ENCODE measurements at regions not wholly inside any gene's neighbourhood (a gene's known extent, or its start where the extent isn't known, plus 50 kb on each side); places are given as distances from the start of the nearest gene placed in this dataset.

GRCh38 chr2:176514805-176515500 lies 245.7 kb downstream of the MTX2 start:
- H3K27me3 ChIP-seq (ENCODE audit: insufficient read depth, low read depth, severe bottlenecking) = peaks cover 21% of the 10 kb centered on the region
- H3K4me3 ChIP-seq (ENCODE audit: low read depth, low read length) = no peak overlapping the region
- H3K27ac ChIP-seq = no peak overlapping the region
- DNase-seq = no peak
- no peaks in the 10 kb centered on the region for H3K9me3 ChIP-seq (ENCODE audit: severe bottlenecking)
- H3K36me3 ChIP-seq = no peaks in the 10 kb centered on the region
- no peak for TF ChIP-seq CTCF (IDR thresholded peaks at IDR 0.05; ENCODE audit: low read depth, low read length)

- DNase-seq = no peak
- Histone ChIP-seq H3K27me3 (ENCODE audit: insufficient read depth, low read depth, severe bottlenecking) (peaks cover 21% of the 10 kb centered on the region), H3K36me3 (no peaks in the 10 kb centered on the region), H3K27ac (no peak overlapping the region), H3K4me3 (ENCODE audit: low read depth, low read length) (no peak overlapping the region), H3K9me3 (ENCODE audit: severe bottlenecking) (no peaks in the 10 kb centered on the region)
- TF ChIP-seq CTCF (IDR thresholded peaks at IDR 0.05; ENCODE audit: low read depth, low read length) = no peak
These were observed 246.9 kb downstream of the MTX2 start for GRCh38 chr2:176516051-176516602.

DNA sequence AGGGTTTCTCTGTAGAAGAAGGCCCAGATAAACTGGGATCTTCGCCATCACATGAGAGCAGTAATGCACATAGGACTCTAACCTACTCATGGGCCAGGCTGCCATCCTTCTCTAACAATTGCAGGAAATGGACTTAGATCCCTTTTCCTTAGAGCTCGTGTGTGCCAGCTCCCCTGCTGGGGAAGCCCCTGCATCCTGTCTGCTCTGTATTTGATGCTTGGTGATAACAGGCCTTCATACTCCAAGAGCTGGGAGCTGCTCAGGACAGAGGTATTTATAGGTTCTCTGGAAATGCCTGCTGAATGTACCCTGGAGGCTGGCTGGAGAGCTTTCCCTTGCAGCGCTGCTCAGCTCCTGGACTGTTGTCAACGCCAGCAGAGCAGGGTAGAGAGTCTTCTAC lies 249.6 kb downstream of the MTX2 start:
- Histone ChIP-seq H3K27ac (no peak overlapping the region), H3K27me3 (ENCODE audit: insufficient read depth, low read depth, severe bottlenecking) (peaks cover 25% of the 10 kb centered on the region), H3K36me3 (no peaks in the 10 kb centered on the region), H3K9me3 (ENCODE audit: severe bottlenecking) (no peaks in the 10 kb centered on the region), H3K4me3 (ENCODE audit: low read depth, low read length) (no peak overlapping the region)
- no peak for DNase-seq
- TF ChIP-seq CTCF (IDR thresholded peaks at IDR 0.05; ENCODE audit: low read depth, low read length) = no peak

GRCh38 chr2:176521878-176522670 lies 252.8 kb downstream of the MTX2 start:
- no peak overlapping the region for H3K27ac ChIP-seq
- H3K4me3 ChIP-seq (ENCODE audit: low read depth, low read length) = no peak overlapping the region
- H3K27me3 ChIP-seq (ENCODE audit: insufficient read depth, low read depth, severe bottlenecking) = peaks cover 43% of the 10 kb centered on the region
- TF ChIP-seq CTCF (IDR thresholded peaks at IDR 0.05; ENCODE audit: low read depth, low read length) = no peak
- no peak for DNase-seq
- H3K36me3 ChIP-seq = no peaks in the 10 kb centered on the region
- no peaks in the 10 kb centered on the region for H3K9me3 ChIP-seq (ENCODE audit: severe bottlenecking)

GRCh38 chr2:176525086-176525485 lies 255.8 kb downstream of the MTX2 start:
- H3K36me3 ChIP-seq = no peaks in the 10 kb centered on the region
- DNase-seq = no peak
- H3K27me3 ChIP-seq (ENCODE audit: insufficient read depth, low read depth, severe bottlenecking) = peaks cover 69% of the 10 kb centered on the region

More at GRCh38 chr2:176525086-176525485, 255.8 kb downstream of the MTX2 start:
- H3K27ac ChIP-seq = no peak overlapping the region
- H3K9me3 ChIP-seq (ENCODE audit: severe bottlenecking) = no peaks in the 10 kb centered on the region
- no peak overlapping the region for H3K4me3 ChIP-seq (ENCODE audit: low read depth, low read length)
- no peak for TF ChIP-seq CTCF (IDR thresholded peaks at IDR 0.05; ENCODE audit: low read depth, low read length)

Measured in WERI-Rb-1 (cell line).